ENCODE measurements at regions not wholly inside any gene's neighbourhood (a gene's known extent, or its start where the extent isn't known, plus 50 kb on each side); places are given as distances from the start of the nearest gene placed in this dataset.

DNA sequence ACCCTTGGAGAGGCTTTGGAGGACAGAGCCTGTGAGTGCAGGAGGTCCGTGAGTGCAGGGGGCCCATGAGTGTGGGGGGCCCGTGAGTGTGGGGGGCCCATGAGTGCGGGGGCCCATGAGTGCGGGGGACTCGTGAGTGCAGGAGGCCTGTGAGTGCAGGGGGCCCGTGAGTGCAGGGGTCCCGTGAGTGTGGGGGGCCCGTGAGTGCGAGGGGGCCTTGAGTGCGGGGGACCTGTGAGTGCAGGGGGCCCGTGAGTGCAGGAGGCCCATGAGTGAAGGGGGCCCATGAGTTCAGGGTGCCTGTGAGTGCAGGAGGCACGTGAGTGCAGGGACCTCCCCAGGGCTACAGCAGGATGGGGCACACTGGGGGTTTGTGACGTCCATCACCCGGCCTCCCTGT, 108.3 kb upstream of the TTC34 start:
- peaks cover 0 to 50% (median 10%) of the 10 kb centered on the region in 3 donors for H3K27me3 ChIP-seq (ENCODE audit: insufficient read depth in 3 of 3, low read length in 2 of 3)
- WGBS, 3 donors, result 65 to 83% (median 70%) methylated on average over 14 of the region's 14 CpGs
- TF ChIP-seq CTCF (IDR thresholded peaks at IDR 0.05), result no peak

DNA sequence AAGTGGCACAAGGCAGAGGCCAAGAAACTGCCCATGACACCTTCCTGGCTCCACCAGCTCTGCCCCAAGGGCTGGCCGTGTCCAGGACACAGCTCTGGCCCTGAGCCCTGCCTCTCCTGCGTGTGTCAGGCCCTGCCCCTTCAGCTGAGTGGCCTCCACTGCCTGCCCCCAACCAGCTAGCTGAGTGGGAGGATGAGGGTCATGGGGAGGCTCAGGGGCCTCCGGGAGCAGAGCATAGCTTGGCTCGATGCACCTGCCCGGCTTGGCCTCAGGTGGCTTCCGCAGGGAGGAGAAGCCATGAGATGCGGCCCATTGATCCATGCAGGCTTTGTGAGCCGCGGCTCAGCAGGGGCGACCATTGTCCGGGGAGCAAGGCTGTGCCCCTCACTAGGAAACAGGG, 108.7 kb upstream of the TTC34 start:
- no peak overlapping the region for H3K4me3 ChIP-seq
- no peak overlapping the region for H3K27ac ChIP-seq
- ATAC-seq, result no peak
- intact Hi-C loops (cut with DNase I), result no loop called here
- TF ChIP-seq CTCF (IDR thresholded peaks at IDR 0.05), result no peak
- H3K27me3 ChIP-seq (ENCODE audit: insufficient read depth in 3 of 3, low read length in 2 of 3), result peaks cover 0 to 45% (median 10%) of the 10 kb centered on the region in 3 donors
- 79 to 80% (median 80%) methylated on average over 11 of the region's 11 CpGs for WGBS, 3 donors
- H3K9me3 ChIP-seq, result no peaks in the 10 kb centered on the region
- no peaks in the 10 kb centered on the region for H3K36me3 ChIP-seq (ENCODE audit: insufficient read depth in 1 of 2, low read depth in 1 of 2)
- no peaks in the 10 kb centered on the region for H3K4me1 ChIP-seq
- no peak for DNase-seq

More for the DNA sequence above, 108.3 kb upstream of the TTC34 start:
- no peaks in the 10 kb centered on the region for H3K4me1 ChIP-seq
- no peaks in the 10 kb centered on the region for H3K36me3 ChIP-seq (ENCODE audit: insufficient read depth in 1 of 2, low read depth in 1 of 2)
- intact Hi-C loops (cut with DNase I), result no loop called here
- no peak overlapping the region for H3K4me3 ChIP-seq
- ATAC-seq (no peak), DNase-seq (no peak)
- H3K9me3 ChIP-seq, result no peaks in the 10 kb centered on the region
- no peak overlapping the region for H3K27ac ChIP-seq

- WGBS, 3 donors, result 43 to 57% (median 50%) methylated on average over 31 of the region's 31 CpGs
- no peaks in the 10 kb centered on the region for H3K9me3 ChIP-seq
- no peak for DNase-seq
- H3K27ac ChIP-seq, result no peak overlapping the region
- no peak for ATAC-seq
- TF ChIP-seq CTCF (IDR thresholded peaks at IDR 0.05), result no peak
- H3K27me3 ChIP-seq (ENCODE audit: insufficient read depth in 3 of 3, low read length in 2 of 3), result peaks cover 0 to 33% (median 6%) of the 10 kb centered on the region in 3 donors
- intact Hi-C loops (cut with DNase I), result no loop called here
- no peak overlapping the region for H3K4me3 ChIP-seq
- no peaks in the 10 kb centered on the region for H3K4me1 ChIP-seq
- no peaks in the 10 kb centered on the region for H3K36me3 ChIP-seq (ENCODE audit: insufficient read depth in 1 of 2, low read depth in 1 of 2)
These were observed 109.7 kb upstream of the ACTRT2 start for GRCh38 chr1:2911421-2912178.

- ATAC-seq, result no peak
- DNase-seq, result no peak
- Histone ChIP-seq H3K27ac (no peak overlapping the region), H3K9me3 (no peaks in the 10 kb centered on the region), H3K4me3 (no peak overlapping the region), H3K4me1 (no peaks in the 10 kb centered on the region), H3K36me3 (ENCODE audit: insufficient read depth in 1 of 2, low read depth in 1 of 2) (no peaks in the 10 kb centered on the region), H3K27me3 (ENCODE audit: insufficient read depth in 3 of 3, low read length in 2 of 3) (peaks cover 0 to 33% (median 4%) of the 10 kb centered on the region in 3 donors)
- TF ChIP-seq CTCF (IDR thresholded peaks at IDR 0.05), result no peak
- intact Hi-C loops (cut with DNase I), result no loop called here
- WGBS, 3 donors, result 63 to 76% (median 75%) methylated on average over 16 of the region's 16 CpGs
These were observed 108.7 kb upstream of the ACTRT2 start for GRCh38 chr1:2912424-2913061.
